ENCODE measurements at regions not wholly inside any gene's neighbourhood (a gene's known extent, or its start where the extent isn't known, plus 50 kb on each side); places are given as distances from the start of the nearest gene placed in this dataset.

- no peak for DNase-seq
These were observed 232.2 kb downstream of the KLF13 start for GRCh38 chr15:31558840-31559239.

- no peak for DNase-seq
These were observed 233.2 kb downstream of the KLF13 start for GRCh38 chr15:31559786-31560185.

GRCh38 chr15:31560643-31561042, 234.0 kb downstream of the KLF13 start:
- DNase-seq, result no peak

DNA sequence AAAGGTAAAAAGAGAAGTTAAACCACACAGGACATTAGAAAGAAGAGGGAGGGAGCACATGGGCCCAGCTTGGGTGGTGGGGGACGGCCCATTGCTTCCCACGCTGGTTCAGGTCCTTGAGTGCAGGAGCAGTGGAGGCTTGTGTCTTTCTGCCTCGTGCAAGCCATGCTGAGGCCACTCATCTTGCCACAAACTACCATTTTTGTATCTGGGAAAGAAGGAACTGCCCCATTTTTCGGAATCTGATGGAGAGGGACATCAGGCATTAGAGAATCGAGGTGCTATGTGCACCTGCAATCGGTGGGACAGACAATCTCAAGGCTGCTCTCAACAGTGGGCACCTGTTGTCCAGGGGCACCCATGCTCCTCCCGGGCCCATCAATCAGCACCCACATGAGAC, 234.5 kb downstream of the KLF13 start:
- DNase-seq, result no peak

DNA sequence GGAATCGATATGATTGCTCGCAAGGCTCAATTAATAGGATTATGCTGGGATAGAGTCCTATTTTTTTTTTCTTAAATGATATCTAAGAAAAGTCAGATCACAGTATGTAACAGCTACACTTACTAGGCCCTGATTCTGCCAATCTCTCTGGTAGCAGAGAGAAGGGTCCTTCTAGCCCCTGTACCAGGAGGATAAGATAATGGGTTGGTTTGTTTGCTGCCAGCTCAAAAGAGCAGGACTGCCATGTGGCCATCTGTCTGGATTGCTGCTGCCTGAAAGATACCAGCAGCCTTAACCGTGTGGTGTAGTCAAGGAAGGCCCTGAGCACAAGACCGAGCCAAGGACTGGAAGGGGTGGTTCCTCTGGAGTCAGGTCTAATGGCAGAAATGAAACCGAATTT, 236.4 kb downstream of the KLF13 start:
- DNase-seq, result no peak

- DNase-seq, result no peak
These were observed 236.8 kb downstream of the KLF13 start for GRCh38 chr15:31563421-31563820.

GRCh38 chr15:31567861-31568260, 241.2 kb downstream of the KLF13 start:
- DNase-seq, result no peak

- no peak for DNase-seq
These were observed 243.2 kb downstream of the KLF13 start for GRCh38 chr15:31569836-31570235.

DNA sequence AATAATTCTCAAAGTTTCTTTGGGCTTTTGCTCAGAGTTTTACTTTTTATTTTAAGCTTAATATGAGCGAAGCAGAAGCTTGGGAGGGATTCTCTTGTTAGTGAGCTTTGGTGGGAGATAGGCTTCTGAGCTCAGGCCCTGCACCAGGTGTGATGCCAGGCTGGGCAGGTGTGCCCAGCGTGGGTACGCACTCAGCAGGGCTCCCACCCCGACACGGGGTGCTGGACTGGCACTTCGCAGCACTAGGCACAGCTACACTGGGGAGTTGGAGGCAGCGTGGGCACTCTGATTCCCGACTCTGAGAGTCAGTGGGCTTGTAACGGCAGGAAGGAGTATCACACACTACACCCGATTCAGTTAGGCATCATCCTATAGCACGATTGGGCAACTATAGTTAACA, 244.0 kb downstream of the KLF13 start:
- no peak for DNase-seq

DNA sequence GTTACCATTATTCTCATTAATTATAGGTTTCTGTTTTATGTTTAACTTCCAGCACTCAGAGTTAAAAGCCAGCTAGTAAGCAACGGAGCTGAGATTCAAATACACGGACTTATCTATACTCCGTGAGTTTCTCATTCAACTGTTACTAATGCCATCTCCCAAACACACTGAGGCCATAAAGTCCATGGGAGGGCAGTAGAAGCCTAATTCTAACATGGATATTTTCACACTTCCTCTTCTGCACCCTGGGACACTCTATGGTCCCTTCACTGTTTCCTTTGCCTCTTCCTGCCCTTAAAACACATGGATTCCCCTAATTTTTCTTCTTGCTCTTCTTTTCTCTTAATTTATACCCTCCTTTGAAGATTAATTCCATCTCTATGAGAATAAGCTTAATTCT, 245.0 kb downstream of the KLF13 start:
- no peak for DNase-seq

DNA sequence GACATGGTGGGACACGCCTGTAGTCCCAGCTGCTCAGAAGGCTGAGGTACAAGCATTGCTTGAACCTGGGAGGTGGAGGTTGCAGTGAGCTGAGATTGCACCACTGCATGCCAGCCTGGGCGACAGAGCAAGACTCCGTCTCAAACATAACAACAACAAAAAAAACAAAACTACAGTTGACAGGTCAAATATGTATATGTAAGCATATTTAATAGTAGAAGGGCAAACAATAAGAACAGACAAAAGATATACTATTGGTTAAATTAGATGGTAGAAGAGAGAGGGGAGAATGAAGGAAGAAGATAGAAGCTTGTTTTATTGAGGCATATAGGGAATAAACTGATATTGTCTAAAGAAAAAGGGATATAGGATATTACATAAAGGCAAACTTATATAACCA, 247.1 kb downstream of the KLF13 start:
- no peak for DNase-seq

GRCh38 chr15:31574766-31575165, 248.1 kb downstream of the KLF13 start:
- DNase-seq, result no peak

GRCh38 chr15:31577108-31577507, 250.5 kb downstream of the KLF13 start:
- DNase-seq, result no peak

DNA sequence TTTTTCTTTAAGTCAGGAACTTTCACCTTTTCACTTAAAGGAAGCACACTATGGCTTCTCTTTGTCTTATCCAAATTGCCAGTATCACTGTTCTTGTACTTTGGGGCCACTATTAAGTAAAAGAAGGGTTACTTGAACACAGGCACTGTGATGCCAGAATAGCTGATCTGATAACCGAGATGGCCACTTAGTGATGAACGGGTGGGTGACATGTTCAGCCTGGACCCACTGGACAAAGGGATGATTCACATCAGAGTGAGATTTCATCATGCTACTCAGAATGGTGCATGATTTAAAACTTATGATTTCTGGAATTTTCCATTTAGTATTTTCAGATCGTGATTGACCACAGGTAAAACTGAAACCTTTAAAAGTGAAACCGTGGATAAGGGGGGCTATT, 252.6 kb downstream of the KLF13 start:
- DNase-seq, result no peak

DNA sequence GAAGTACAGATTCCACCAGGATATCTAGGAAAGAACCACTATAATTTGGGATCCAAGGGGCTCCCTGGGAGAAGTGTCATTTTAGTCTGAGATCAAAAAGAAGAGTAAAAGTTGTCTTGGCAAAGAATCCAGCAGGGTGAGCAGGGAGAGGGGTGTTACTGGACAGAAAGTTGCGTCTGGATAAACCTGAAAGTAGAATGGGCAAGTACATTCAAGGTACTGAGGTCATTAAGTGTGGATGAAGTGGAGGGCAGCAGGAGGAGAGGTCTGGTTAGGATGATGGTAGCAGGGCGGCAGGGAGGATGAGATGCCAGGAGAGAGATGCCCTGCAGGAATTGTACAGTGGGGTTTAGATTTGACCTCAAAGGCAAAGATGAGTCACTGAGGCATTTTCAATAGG, 253.3 kb downstream of the KLF13 start:
- no peak for DNase-seq

GRCh38 chr15:31584195-31584594, 257.6 kb downstream of the KLF13 start:
- DNase-seq, result no peak

DNA sequence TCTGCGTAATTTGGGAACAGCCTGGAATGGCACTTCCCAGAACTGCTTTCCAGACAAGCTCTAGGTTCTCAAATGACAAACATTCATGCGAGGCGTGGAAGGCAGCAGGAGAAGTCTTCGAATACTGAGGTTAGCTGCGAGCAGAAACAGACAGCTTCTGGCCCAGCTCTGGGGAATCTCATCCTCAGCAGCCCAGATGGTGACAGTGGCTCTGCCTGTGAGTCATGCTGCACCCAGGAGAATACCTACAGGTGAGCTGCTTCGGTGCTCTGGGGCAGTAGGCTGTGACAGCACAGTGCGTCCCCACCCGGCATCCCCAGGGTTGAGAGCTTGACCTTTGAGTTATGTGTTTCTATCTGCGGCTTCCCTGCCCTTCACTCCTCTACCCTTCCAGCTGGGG, 258.6 kb downstream of the KLF13 start:
- no peak for DNase-seq

GRCh38 chr15:31586841-31587240, 260.2 kb downstream of the KLF13 start:
- no peak for DNase-seq

DNA sequence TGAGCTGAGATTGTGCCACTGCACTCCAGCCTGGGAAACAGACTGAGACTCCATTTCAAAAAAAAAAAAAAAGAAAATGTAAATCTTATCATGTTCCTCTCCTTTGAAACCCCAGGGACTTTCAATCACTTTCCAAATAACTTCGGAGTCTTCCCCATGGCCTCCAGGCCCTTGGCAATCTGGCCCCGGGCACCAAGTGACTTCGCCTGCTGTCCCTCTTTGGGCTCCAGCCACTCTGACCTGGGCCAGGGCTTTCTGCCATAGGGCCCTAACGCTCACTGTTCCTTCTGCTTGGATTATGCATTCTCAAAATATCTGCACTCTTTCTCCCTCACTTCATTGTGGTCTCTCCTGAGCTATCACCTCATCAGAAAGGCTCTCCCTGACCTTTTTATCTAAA, 260.9 kb downstream of the KLF13 start:
- no peak for DNase-seq

DNA sequence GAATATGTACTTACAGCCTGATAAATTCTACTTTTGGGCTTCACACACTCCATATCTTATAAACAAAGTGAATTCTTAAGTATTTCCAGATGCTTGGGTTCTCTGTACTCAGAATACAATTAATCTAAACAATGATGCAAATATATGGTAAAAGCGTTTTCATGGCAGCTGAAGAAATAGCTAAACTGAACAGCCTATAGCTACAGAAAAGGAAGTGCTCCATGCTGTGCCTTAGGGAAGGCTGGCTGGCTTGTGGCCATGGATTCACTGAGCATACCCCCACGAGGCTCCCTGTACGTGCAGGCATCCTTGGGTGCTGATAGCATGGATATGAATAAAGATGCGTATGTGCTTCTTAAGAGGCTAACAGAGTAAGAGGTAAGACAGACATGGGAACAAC, 264.0 kb downstream of the KLF13 start:
- DNase-seq, result no peak

DNA sequence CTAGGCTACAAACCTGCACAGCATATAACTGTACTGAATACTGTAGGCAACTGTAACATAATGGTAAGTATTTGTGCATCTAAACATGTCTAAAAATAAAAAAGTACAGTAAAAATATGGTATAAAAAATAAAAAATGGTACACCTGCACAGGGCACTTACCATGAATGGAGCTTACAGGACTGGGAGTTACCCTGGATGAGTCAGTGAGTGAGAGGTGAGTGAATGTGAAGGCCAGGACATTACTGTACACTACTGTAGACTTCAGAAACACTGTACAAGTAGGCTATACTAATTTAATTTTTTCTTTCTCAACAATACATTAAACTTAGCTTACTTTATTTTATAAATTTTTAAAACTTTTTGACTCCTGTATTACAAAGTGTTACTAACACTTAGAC, 265.3 kb downstream of the KLF13 start:
- no peak for DNase-seq

GRCh38 chr15:31597466-31597865, 270.8 kb downstream of the KLF13 start:
- no peak for DNase-seq

- DNase-seq, result no peak
These were observed 272.0 kb downstream of the KLF13 start for GRCh38 chr15:31598620-31599019.

GRCh38 chr15:31605467-31605931, 278.9 kb downstream of the KLF13 start:
- no peak for DNase-seq

- no peak for DNase-seq
These were observed 279.6 kb downstream of the KLF13 start for GRCh38 chr15:31606194-31606669.

GRCh38 chr15:31606931-31607497, 280.4 kb downstream of the KLF13 start:
- no peak for DNase-seq

All from kidney glomerular epithelial cell (primary cell).